Thyroid gland (tissue), 4 donors: ENCODE measurements at regions not wholly inside any gene's neighbourhood (a gene's known extent, or its start where the extent isn't known, plus 50 kb on each side); places are given as distances from the start of the nearest gene placed in this dataset.

Experiments used
- CTCF ChIP-seq, 6 experiments: fragments of 200-600 bp in 3 of 6; fragments of 450-650 bp in 3 of 6; sonication (generic) in 3 of 6; IDR thresholded peaks; one replicate each; pipeline ENCODE4 v1.5.1; 2016 to 2019; ENCODE audit warnings: antibody characterized with exemption in 6 of 6, mild to moderate bottlenecking in 2 of 6, inconsistent platforms in 1 of 6, moderate library complexity in 1 of 6
- POLR2A ChIP-seq, 2 donors: fragments of 450-650 bp; IDR thresholded peaks; one replicate each; pipeline ENCODE4 v1.6.1; 2017; ENCODE audit warnings: antibody characterized with exemption in 2 of 2, mild to moderate bottlenecking in 2 of 2, moderate library complexity in 1 of 2

- TF ChIP-seq CTCF (IDR thresholded peaks at IDR 0.05), result no peak
- TF ChIP-seq POLR2A (IDR thresholded peaks at IDR 0.05), result no peak
These were observed 224.4 kb downstream of the C12orf75 start for GRCh38 chr12:105554856-105555255.
